ENCODE measurements at regions not wholly inside any gene's neighbourhood (a gene's known extent, or its start where the extent isn't known, plus 50 kb on each side); places are given as distances from the start of the nearest gene placed in this dataset.

- TF ChIP-seq CTCF (IDR thresholded peaks at IDR 0.05) (no peak), POLR2A (IDR thresholded peaks at IDR 0.05) (no peak), POLR2AphosphoS5 (IDR thresholded peaks at IDR 0.05) (no peak)
These were observed 144.2 kb upstream of the NABP1 start for GRCh38 chr2:191533693-191534180.
